Nucleus accumbens (tissue), 56 donors: ENCODE measurements at regions not wholly inside any gene's neighbourhood (a gene's known extent, or its start where the extent isn't known, plus 50 kb on each side); places are given as distances from the start of the nearest gene placed in this dataset.
"Not testable (repeated sequence)": the region's sequence is repeated elsewhere in the genome, so short reads cannot be mapped to it uniquely, and the experiment has no call there.

Experiments
- DNase-seq, 56 donors: peaks; one replicate each; lab custom pipeline; 2025; lab: John Stamatoyannopoulos, UW

- DNase-seq = no peak
Observed at GRCh38 chr19:30852168-30852567, 480.0 kb downstream of the ZNF536 start.

DNA sequence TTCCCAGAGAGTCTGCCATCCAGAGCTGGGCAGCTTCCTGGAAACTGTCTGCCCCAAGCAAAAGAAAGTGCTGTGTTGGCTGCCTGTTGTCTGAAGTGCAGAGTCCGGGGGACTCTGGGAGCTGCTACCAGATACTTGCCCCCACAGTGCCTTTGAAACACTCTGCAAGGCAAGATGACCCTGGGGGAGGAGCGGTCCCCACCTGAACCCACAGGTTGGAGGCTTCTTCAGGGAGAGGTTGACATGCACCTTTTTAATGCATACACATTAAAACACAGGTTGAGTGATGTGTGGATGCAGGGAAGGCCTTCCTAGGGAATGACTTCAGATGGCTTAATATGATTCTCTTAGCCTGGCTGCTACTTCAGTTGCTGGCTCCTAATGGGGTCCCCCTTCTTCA is 479.5 kb downstream of the ZNF536 start:
- DNase-seq = no peak

- no peak for DNase-seq
Observed at GRCh38 chr19:30848636-30849425, 476.6 kb downstream of the ZNF536 start.

GRCh38 chr19:30846102-30846501 is 473.9 kb downstream of the ZNF536 start:
- DNase-seq = no peak

- DNase-seq = no peak
Observed at GRCh38 chr19:30842926-30843325, 470.7 kb downstream of the ZNF536 start.

- no peak for DNase-seq
Observed at GRCh38 chr19:30841934-30842333, 469.8 kb downstream of the ZNF536 start.

DNA sequence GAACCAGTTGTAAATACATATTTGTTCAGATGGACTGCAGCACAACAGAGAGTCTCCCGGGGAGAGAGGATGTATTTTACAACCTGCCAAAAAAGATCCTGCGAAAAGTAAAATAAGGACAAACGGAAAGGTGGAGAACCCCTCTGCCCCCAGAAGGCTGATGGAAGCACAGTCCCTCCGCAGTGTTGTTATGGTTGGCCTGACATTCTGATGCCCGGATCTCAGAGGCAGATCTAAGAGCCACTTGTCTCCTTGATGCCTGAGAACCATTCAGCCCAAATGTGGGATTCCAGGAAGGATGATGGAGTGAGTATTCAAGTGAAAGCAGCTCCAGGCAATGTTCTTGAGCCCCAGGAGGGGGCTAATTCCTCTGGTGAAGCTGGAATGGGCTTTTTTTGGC is 458.7 kb downstream of the ZNF536 start:
- no peak for DNase-seq

DNA sequence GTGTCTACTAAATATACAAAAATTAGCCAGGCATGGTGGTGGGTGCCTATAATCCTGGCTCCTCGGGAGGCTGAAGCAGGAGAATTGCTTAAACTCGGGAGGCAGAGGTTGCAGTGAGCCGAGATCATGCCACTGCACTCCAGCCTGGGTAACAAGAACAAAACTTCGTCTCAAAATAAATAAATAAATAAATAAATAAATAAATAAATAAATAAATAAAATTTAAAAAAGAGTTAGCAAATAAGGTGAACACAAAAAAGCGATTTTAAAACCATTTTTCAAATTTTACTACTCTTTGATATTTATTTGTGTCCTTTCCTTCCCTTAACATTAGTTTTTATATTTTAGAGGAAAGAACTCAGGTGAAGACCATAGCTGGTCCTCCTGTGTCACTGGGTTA is 453.3 kb downstream of the ZNF536 start:
- DNase-seq = not testable (repeated sequence)

DNA sequence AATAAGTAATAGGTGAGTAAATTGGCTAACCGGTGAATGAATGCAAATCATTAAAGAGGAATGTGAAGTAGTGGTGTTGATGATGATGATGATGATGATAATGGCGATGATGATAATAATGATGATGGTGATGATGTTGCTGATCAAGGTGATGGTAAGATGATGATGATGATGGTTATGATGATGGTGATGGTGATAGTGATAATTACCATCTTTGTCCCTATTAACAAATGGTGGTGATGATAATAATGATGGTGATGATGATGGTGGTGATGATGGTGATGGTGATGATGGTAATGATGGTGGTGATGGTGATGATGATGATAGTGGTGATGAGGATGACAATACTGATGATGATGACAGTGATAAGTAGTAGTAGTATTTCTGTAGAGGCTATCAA is 452.6 kb downstream of the ZNF536 start:
- DNase-seq = no peak

DNA sequence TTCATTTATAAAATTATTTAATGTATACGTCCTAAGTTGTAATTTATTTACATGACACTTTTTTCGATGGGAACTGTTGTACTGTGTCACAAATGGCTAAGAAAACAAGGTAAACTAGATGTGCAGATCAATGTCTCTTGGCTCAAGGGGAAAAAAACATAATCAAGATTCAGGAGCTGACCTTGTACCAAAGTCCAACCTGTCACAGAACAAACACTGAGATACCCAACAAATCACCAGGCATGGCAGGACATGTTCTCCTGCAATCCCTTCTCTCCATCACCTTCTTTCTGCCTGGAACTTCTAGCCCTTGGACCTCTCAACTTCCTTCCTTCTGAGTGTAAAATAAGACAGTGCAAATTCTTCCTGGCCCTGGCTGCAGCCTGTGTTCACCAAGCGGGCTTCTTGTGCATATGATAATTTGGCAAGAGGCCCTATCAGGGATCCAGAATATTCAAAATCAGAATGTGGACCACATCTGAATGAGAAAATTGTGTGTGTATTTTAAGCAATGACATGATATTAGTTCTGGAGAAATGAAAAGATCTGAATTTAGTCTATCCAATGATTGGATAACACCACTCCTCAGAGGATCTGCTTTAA is 445.9 kb downstream of the ZNF536 start:
- DNase-seq = no peak

- no peak for DNase-seq
Observed at GRCh38 chr19:30817197-30817596, 445.0 kb downstream of the ZNF536 start.

DNA sequence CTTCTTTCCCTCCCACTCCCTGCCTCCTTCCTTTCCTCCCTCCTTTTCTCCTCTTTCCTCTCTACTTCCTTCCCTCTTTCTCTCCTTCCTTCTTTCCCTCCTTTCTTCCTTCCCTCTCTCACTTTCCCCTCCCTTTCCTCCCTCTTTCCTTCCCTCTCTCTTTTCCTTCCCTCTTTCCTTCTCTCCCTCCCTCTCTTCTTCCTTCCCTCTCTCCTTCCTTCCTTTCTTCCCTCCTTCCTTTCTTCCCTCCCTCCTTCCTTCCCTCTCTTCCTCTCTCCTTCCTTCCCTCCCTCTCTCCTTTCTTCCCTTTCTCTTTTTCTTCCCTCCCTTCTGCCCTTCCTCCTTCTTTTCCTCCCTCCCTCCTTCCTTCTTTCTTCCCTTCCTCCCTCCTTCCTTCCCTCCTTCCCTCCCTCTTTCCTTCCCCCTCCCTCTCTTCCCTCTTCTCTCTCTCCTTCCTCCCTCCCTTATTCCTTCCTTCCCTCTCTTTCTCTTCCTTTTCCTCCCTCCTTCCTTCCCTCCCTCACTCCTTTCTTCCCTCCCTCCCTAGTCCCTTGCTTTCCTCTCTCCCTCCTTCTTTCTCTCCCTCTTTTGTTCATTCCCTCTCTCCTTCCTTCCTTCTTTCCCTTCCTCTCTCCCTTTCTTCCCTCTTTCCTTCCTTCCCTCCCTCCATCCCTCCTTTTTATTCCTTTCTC is 443.9 kb downstream of the ZNF536 start:
- DNase-seq = no peak

DNA sequence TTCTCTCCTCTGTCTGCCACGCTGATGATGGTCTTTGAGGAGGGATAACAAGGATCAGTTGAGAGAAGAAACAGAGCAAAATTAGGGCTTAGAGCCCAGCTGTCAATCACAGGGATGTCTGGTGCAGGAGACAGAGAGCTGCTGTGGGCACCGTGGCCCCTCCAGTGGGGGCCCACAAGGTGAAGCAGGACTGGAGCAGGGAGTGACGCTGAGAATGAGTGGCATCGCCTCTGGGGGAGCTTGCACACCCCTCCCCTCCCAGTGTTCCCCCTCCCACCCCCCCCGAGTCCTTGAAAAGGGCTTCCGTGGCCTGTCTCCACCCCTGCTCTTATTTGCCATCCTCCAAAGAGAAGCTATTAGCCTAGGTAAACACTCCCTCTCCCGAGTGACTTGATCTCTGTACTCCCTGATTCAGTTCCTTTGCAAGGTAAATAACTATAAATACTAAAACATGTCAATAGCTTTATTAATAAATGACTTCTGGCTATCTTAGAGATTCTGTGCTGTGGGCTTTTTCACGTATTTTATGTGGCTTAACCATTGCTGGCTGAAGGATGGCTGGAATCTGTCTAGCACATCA is 440.0 kb downstream of the ZNF536 start:
- DNase-seq = no peak

- no peak for DNase-seq
Observed at GRCh38 chr19:30811397-30812098, 439.4 kb downstream of the ZNF536 start.

DNA sequence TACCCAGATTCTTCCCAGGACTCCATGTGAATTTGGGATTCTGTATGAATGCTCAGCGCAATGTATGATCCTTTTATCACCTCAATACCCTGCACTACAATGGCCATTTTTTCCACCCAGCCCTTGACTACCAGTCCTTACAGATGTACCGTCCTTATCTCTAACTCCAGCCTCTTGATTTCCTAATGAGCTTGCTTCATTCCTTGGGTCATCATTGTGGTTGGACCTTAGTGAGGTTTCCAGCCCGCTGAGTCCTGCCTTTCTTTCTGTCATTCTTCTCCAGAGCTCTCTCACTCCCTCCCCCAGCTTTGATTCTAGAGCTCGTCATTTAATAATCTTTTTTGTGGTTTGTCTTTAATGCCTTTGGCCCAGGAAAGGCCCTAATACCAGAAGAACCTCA is 438.5 kb downstream of the ZNF536 start:
- no peak for DNase-seq

DNA sequence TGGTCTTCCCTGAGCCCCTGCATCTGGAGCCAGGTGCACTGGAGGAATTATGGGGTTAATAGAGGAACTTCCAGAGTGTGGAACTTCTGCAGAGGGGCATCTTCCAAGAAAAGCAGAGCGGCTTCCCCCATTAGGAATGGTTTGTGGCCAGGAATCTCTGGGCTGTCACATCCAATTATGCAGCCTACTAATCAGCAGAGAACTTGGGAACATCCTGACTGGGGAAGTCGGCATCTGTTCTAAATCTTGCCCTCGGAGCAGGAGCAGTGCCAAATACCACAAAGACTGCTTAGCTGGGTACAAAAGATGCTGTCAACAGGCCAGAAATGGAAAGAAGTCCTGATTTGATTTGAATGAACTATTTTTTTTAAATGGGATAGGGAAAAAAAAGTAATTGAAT is 435.1 kb downstream of the ZNF536 start:
- no peak for DNase-seq

DNA sequence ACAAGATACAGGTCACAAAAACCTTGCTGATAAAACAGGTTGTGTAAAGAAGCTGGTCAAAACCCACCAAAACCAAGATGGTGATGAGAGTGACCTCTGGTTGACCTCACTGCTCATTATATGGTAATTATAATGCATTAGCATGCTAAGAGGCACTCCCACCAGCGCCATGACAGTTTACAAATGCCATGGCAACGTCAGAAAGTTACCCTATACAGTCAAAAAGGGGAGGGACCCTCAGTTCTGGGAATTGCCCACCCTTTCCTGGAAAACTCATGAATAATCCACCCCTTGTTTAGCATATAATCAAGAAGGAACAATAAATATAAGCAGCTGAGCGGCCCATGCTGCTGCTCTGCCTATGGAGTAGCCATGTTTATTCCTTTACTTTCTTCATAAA is 434.1 kb downstream of the ZNF536 start:
- no peak for DNase-seq

DNA sequence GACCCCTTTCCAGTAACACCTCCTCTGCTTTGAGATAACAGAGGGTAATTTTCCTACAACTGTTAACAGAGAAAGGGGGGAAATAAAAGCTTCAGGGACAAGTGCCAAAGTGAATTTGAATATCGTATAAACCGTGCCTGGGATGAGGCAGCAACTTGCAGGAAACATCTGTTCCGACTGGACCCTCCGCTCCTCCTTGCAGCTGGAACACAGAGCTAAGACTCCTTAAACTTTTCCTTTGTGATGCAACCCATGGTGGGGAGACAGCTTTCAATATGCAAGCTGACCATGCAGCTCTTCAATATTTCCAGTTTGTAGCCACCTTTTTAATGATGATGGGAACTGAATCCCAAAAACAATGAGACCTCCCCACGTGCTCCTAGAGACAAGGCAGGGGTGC is 432.6 kb downstream of the ZNF536 start:
- no peak for DNase-seq

GRCh38 chr19:30804333-30804732 is 432.1 kb downstream of the ZNF536 start:
- DNase-seq = not testable (repeated sequence)

- no peak for DNase-seq
Observed at GRCh38 chr19:30802424-30803013, 430.3 kb downstream of the ZNF536 start.
